Neural progenitor cell (in vitro differentiated cells): ENCODE measurements at regions not wholly inside any gene's neighbourhood (a gene's known extent, or its start where the extent isn't known, plus 50 kb on each side); places are given as distances from the start of the nearest gene placed in this dataset.
A peak's percentile ranks its signal among the peaks of the same experiment; 100 is the strongest.

Experiments
- DNase-seq: peaks from one replicate; pipeline ENCODE4 v3.0.0-alpha.2; 2016; ENCODE audit warnings: low spot score
- H2AFZ ChIP-seq: fragments of 200-600 bp; sonication (generic); replicated peaks from 2 replicates; pipeline ENCODE4 v1.6.1; 2016; ENCODE audit warnings: antibody characterized with exemption
- H3F3A ChIP-seq: fragments of 200-600 bp; sonication (generic); 2 replicates; pipeline ENCODE4 v1.6.1; 2016; ENCODE audit warnings: antibody characterized with exemption, low read depth
- H3K27ac ChIP-seq: fragments of 200-600 bp; sonication (generic); 2 replicates; pipeline ENCODE4 v1.5.1; 2016; ENCODE audit warnings: mild to moderate bottlenecking
- H3K27me3 ChIP-seq: fragments of 200-600 bp; sonication (generic); 2 replicates; pipeline ENCODE4 v1.6.1; 2016; ENCODE audit warnings: mild to moderate bottlenecking, moderate library complexity
- H3K36me3 ChIP-seq: fragments of 200-600 bp; sonication (generic); 2 replicates; pipeline ENCODE4 v1.5.1; 2016
- H3K4me1 ChIP-seq: fragments of 200-600 bp; sonication (generic); 2 replicates; pipeline ENCODE4 v1.6.1; 2016; ENCODE audit warnings: mixed run types
- H3K4me2 ChIP-seq: fragments of 200-600 bp; sonication (generic); 2 replicates; pipeline ENCODE4 v1.6.1; 2016
- H3K4me3 ChIP-seq: fragments of 200-600 bp; sonication (generic); 2 replicates; pipeline ENCODE4 v1.5.1; 2016
- H3K79me2 ChIP-seq: fragments of 200-600 bp; sonication (generic); 2 replicates; pipeline ENCODE4 v1.6.1; 2016; ENCODE audit warnings: low read depth
- H3K9ac ChIP-seq: fragments of 200-600 bp; sonication (generic); 2 replicates; pipeline ENCODE4 v1.6.1; 2016
- H3K9me3 ChIP-seq: fragments of 200-600 bp; sonication (generic); 2 replicates; pipeline ENCODE4 v1.5.1; 2016; ENCODE audit warnings: low read depth
- H4K20me1 ChIP-seq: fragments of 200-600 bp; sonication (generic); 2 replicates; pipeline ENCODE4 v1.6.1; 2016; ENCODE audit warnings: low read depth
- H3K27ac Mint-ChIP-seq: 3 replicates; pipeline ENCODE4 v1.8.0; 2021; ENCODE audit warnings: mixed read lengths
- H3K27me3 Mint-ChIP-seq: 2 replicates; pipeline ENCODE4 v1.8.0; 2022; ENCODE audit warnings: low read depth, mild to moderate bottlenecking, inconsistent platforms, moderate library complexity, mixed read lengths; ENCODE audit not compliant: insufficient read depth
- H3K36me3 Mint-ChIP-seq: 3 replicates; pipeline ENCODE4 v1.8.0; 2021; ENCODE audit warnings: mixed read lengths
- H3K4me1 Mint-ChIP-seq: 3 replicates; pipeline ENCODE4 v1.8.0; 2021; ENCODE audit warnings: mixed read lengths
- H3K4me3 Mint-ChIP-seq: 3 replicates; pipeline ENCODE4 v1.8.0; 2021; ENCODE audit warnings: mild to moderate bottlenecking, moderate library complexity, mixed read lengths
- H3K9me3 Mint-ChIP-seq: 3 replicates; pipeline ENCODE4 v1.8.0; 2020; ENCODE audit warnings: mixed read lengths
- EZH2 ChIP-seq: fragments of 200-600 bp; sonication (generic); IDR thresholded peaks from 2 replicates; pipeline ENCODE4 v1.6.1; 2017; ENCODE audit warnings: antibody characterized with exemption, mild to moderate bottlenecking, moderate library complexity
- EZH2phosphoT487 ChIP-seq: fragments of 200-600 bp; sonication (generic); IDR thresholded peaks from 2 replicates; pipeline ENCODE4 v1.6.1; 2017; ENCODE audit warnings: antibody characterized with exemption
- TF ChIP-seq, protein P1 (sequence below): fragments of 200-600 bp; sonication (generic); IDR thresholded peaks from 2 replicates; pipeline ENCODE4 v1.5.1; 2017; ENCODE audit warnings: antibody characterized with exemption, mild to moderate bottlenecking

DNA sequence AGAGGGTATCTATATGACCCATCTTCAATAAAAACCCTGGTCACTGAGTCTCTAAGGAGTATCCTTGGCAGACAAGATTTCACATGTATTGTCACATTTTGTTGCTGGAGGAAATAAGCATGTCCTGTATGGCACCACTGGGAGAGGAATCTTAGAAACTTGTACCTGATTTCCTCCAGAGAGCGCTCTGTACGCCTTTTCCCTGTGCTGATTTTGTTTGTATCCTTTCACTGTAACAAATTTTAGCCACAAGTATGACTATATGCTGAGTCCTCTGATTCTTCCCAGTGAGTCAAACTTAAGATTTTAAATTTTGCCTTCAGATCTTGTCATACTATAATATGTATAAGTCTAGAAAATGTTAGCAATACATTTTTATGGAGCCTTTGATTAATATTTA lies 102.8 kb downstream of the ITIH6 start:
- Mint-ChIP-seq H3K4me1 (no peaks in the 10 kb centered on the region), H3K27me3 (no peaks in the 10 kb centered on the region), H3K9me3 (peaks cover 2% of the 10 kb centered on the region), H3K27ac (no peak overlapping the region), H3K36me3 (no peaks in the 10 kb centered on the region), H3K4me3 (no peak overlapping the region)
- Histone ChIP-seq H3K79me2 (no peaks in the 10 kb centered on the region), H3K9me3 (peaks cover 5% of the 10 kb centered on the region), H2AFZ (no peak overlapping the region), H4K20me1 (no peaks in the 10 kb centered on the region), H3K27ac (no peak overlapping the region), H3F3A (no peaks in the 10 kb centered on the region), H3K4me2 (no peak overlapping the region), H3K4me1 (no peaks in the 10 kb centered on the region), H3K4me3 (no peak overlapping the region), H3K9ac (no peak overlapping the region), H3K27me3 (no peaks in the 10 kb centered on the region), H3K36me3 (no peaks in the 10 kb centered on the region)
- no peak for DNase-seq
- TF ChIP-seq, protein P1, sequence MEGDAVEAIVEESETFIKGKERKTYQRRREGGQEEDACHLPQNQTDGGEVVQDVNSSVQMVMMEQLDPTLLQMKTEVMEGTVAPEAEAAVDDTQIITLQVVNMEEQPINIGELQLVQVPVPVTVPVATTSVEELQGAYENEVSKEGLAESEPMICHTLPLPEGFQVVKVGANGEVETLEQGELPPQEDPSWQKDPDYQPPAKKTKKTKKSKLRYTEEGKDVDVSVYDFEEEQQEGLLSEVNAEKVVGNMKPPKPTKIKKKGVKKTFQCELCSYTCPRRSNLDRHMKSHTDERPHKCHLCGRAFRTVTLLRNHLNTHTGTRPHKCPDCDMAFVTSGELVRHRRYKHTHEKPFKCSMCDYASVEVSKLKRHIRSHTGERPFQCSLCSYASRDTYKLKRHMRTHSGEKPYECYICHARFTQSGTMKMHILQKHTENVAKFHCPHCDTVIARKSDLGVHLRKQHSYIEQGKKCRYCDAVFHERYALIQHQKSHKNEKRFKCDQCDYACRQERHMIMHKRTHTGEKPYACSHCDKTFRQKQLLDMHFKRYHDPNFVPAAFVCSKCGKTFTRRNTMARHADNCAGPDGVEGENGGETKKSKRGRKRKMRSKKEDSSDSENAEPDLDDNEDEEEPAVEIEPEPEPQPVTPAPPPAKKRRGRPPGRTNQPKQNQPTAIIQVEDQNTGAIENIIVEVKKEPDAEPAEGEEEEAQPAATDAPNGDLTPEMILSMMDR: peak; percentile 11
- TF ChIP-seq EZH2phosphoT487: no peak

DNA sequence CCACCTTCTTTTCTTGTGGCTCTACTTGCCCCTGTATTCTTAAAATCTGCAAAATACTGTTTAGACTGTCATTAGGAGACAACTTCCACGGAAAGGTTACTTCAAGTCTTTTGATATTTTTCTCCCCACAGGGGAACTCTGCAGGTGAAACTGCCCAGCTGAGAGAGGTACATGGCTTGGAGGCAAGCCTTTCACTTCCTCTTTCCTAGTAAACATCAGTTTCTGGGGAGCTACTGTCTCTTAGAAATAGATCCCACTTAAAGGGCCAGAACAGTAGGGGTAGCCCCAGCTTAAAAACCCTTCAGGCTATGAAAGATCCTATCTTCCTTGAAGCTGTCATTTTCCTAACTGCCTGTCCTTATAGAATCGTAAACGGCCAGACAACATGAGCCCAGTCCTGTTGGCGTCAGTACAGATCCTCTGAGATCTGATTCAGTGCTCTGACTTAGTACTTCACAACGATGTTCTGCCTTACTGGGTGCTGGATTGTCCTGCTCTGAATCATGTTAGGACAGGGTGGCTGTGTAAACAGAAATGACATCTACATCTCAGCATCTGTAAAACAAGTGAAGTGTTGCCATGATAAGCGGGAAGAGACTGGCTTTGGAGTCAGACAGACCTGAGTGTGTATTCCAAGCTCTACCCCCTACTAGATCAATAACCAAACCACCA lies 102.1 kb downstream of the ITIH6 start:
- Histone ChIP-seq H3K4me2 (no peak overlapping the region), H3K27ac (no peak overlapping the region), H3K79me2 (no peaks in the 10 kb centered on the region), H3F3A (no peaks in the 10 kb centered on the region), H3K36me3 (no peaks in the 10 kb centered on the region), H4K20me1 (no peaks in the 10 kb centered on the region), H3K27me3 (no peaks in the 10 kb centered on the region), H3K9me3 (peaks cover 5% of the 10 kb centered on the region), H3K4me3 (no peak overlapping the region), H3K9ac (no peak overlapping the region), H2AFZ (no peak overlapping the region), H3K4me1 (no peaks in the 10 kb centered on the region)
- no peak for TF ChIP-seq EZH2
- TF ChIP-seq, protein P1: no peak
- TF ChIP-seq EZH2phosphoT487: no peak
- no peak for DNase-seq
- Mint-ChIP-seq H3K27me3 (no peaks in the 10 kb centered on the region), H3K9me3 (peaks cover 4% of the 10 kb centered on the region), H3K4me1 (no peaks in the 10 kb centered on the region), H3K4me3 (no peak overlapping the region), H3K36me3 (no peaks in the 10 kb centered on the region), H3K27ac (no peak overlapping the region)
